22Rv1 (cell line): ENCODE measurements at regions not wholly inside any gene's neighbourhood (a gene's known extent, or its start where the extent isn't known, plus 50 kb on each side); places are given as distances from the start of the nearest gene placed in this dataset.

Experiments
- CTCF ChIP-seq: fragments of 450-650 bp; IDR thresholded peaks from 2 replicates; pipeline ENCODE4 v1.5.1; 2017; ENCODE audit warnings: mild to moderate bottlenecking
- ZFX ChIP-seq: fragments of 450-650 bp; IDR thresholded peaks from 2 replicates; pipeline ENCODE4 v1.6.1; 2017; ENCODE audit warnings: antibody characterized with exemption, borderline replicate concordance

GRCh38 chr15:38102972-38103371, 149.7 kb upstream of the SPRED1 start:
- no peak for TF ChIP-seq CTCF
- no peak for TF ChIP-seq ZFX
